GM12878 (cell line): ENCODE measurements at regions not wholly inside any gene's neighbourhood (a gene's known extent, or its start where the extent isn't known, plus 50 kb on each side); places are given as distances from the start of the nearest gene placed in this dataset.

Experiments
- ATAC-seq: fragments of 200-7000 bp; cut with Tn5 transposase; 3 replicates; pipeline ENCODE4 v1.9.1; 2020; ENCODE audit warnings: mild to moderate bottlenecking, moderate library complexity
- BruUV-seq: library from RNA; stranded (reverse); fragments of 400-500 nt; replicated peaks from 2 replicates; lab custom pipeline; 2021; lab: Mats Ljungman, UMichigan
- CTCF ChIA-PET: fragments of 300-600 bp; sonication (Branson Sonifier 250); formaldehyde crosslinking; extraction: SDS; loops from one replicate; lab custom pipeline; 2021; ENCODE audit warnings: inconsistent platforms; lab: Yijun Ruan, JAX
- POLR2A ChIA-PET: fragments of 350-600 bp; formaldehyde crosslinking; extraction: SDS; loops from one replicate; lab custom pipeline; 2021; ENCODE audit warnings: inconsistent platforms; lab: Charles Lee
- RAD21 ChIA-PET: fragments of 300-600 bp; sonication (Branson Sonifier 250); formaldehyde crosslinking; loops from one replicate; lab custom pipeline; 2023; ENCODE audit warnings: antibody characterized with exemption; ENCODE audit not compliant: unreplicated experiment; lab: Charles Lee
- SMC1A ChIA-PET: fragments of 300-600 bp; sonication (Branson Sonifier 250); formaldehyde crosslinking; loops from one replicate; lab custom pipeline; 2023; ENCODE audit not compliant: unreplicated experiment, uncharacterized antibody; lab: Charles Lee
- DNase-seq: peaks from one replicate; pipeline ENCODE4 v3.0.0-alpha.2; 2011; ENCODE audit warnings: low read depth, low spot score
- FAIRE-seq: peaks from 3 replicates; lab custom pipeline; 2011; peaks lifted over from hg19 to GRCh38; lab: Jason Lieb, UNC
- H2AFZ ChIP-seq: 2 replicates; pipeline ENCODE4 v1.6.0; 2011; ENCODE audit warnings: low read depth, low read length, control low read depth; ENCODE audit not compliant: control insufficient read depth
- H3K27ac ChIP-seq: 2 replicates; pipeline ENCODE4 v1.5.1; 2011; ENCODE audit warnings: control low read depth; ENCODE audit not compliant: control insufficient read depth, insufficient read depth
- H3K27me3 ChIP-seq, 2 experiments: replicated peaks in 1 of 2; 2 replicates each; pipeline versions ENCODE4 v1.6.0 to v1.6.1; 2011; ENCODE audit warnings: low read length in 1 of 2; ENCODE audit not compliant: control insufficient read depth in 2 of 2, insufficient read depth in 2 of 2
- H3K36me3 ChIP-seq, 2 experiments: 2 replicates each; pipeline ENCODE4 v1.5.1; 2011; ENCODE audit warnings: low read length in 1 of 2; ENCODE audit not compliant: control insufficient read depth in 2 of 2, insufficient read depth in 2 of 2
- H3K4me1 ChIP-seq: 2 replicates; pipeline ENCODE4 v1.6.1; 2011; ENCODE audit warnings: mild to moderate bottlenecking, low read length, moderate library complexity, mixed read lengths; ENCODE audit not compliant: control insufficient read depth, insufficient read depth
- H3K4me2 ChIP-seq: 2 replicates; pipeline ENCODE4 v1.6.0; 2011; ENCODE audit warnings: control low read depth; ENCODE audit not compliant: control insufficient read depth, insufficient read depth
- H3K4me3 ChIP-seq: fragments of 200-600 bp; sonication (generic); 2 replicates; pipeline ENCODE4 v1.5.1; 2016
- H3K79me2 ChIP-seq: 2 replicates; pipeline ENCODE4 v1.6.0; 2011; ENCODE audit warnings: low read length; ENCODE audit not compliant: control insufficient read depth, insufficient read depth
- H3K9ac ChIP-seq: 2 replicates; pipeline ENCODE4 v1.8.0; 2011; ENCODE audit warnings: low read length, control low read depth, mixed read lengths; ENCODE audit not compliant: control insufficient read depth, insufficient read depth
- H3K9me3 ChIP-seq: replicated peaks from 3 replicates; pipeline ENCODE4 v1.5.1; 2011; ENCODE audit warnings: mild to moderate bottlenecking, low read length; ENCODE audit not compliant: control insufficient read depth, insufficient read depth
- H4K20me1 ChIP-seq: 2 replicates; pipeline ENCODE4 v1.6.0; 2011; ENCODE audit not compliant: control insufficient read depth, insufficient read depth
- ASH2L ChIP-seq: fragments of 300-600, 200-600 bp; sonication (generic); IDR thresholded peaks from 2 replicates; pipeline ENCODE4 v1.6.1; 2017; ENCODE audit warnings: low read depth, mild to moderate bottlenecking, borderline replicate concordance
- CBX3 ChIP-seq: fragments of 200-600 bp; sonication (generic); IDR thresholded peaks from 2 replicates; pipeline ENCODE4 v1.6.1; 2016; ENCODE audit warnings: low read depth, borderline replicate concordance
- CHD2 ChIP-seq: IDR thresholded peaks from 2 replicates; pipeline ENCODE4 v1.6.1; 2011; ENCODE audit warnings: low read depth, low read length, improper control_type of control experiment, borderline replicate concordance
- ESRRA ChIP-seq: IDR thresholded peaks from 2 replicates; pipeline ENCODE4 v1.6.1; 2012; ENCODE audit warnings: mild to moderate bottlenecking, low read length, improper control_type of control experiment
- HCFC1 ChIP-seq: fragments of 150-350 bp; IDR thresholded peaks from 2 replicates; pipeline ENCODE4 v1.6.1; 2014; ENCODE audit warnings: low read length
- KLF5 ChIP-seq: fragments of 450-650 bp; IDR thresholded peaks from 2 replicates; pipeline ENCODE4 v1.6.1; 2014; ENCODE audit warnings: mild to moderate bottlenecking; ENCODE audit not compliant: partially characterized antibody
- MEF2B ChIP-seq: fragments of 450-650 bp; IDR thresholded peaks from 2 replicates; pipeline ENCODE4 v1.6.1; 2018; ENCODE audit warnings: mild to moderate bottlenecking, moderate library complexity; ENCODE audit not compliant: partially characterized antibody, poor library complexity, severe bottlenecking
- RFX5 ChIP-seq: IDR thresholded peaks from 2 replicates; pipeline ENCODE4 v1.6.1; 2011; ENCODE audit warnings: low read depth, low read length, improper control_type of control experiment
- RUNX3 ChIP-seq: IDR thresholded peaks from 2 replicates; pipeline ENCODE4 v1.6.1; 2012; ENCODE audit warnings: low read length, inconsistent platforms
- SP1 ChIP-seq: IDR thresholded peaks from one replicate; pipeline ENCODE4 v1.6.1; 2011; ENCODE audit warnings: low read depth, low read length
- WGBS: methylation state at CpG from one replicate; pipeline ENCODE4 v1.1.6; 2016; ENCODE audit warnings: low lambda C conversion rate; ENCODE audit not compliant: insufficient replicate concordance, insufficient coverage; ENCODE audit errors: missing lambda C conversion rate; 5-methylcytosine and 5-hydroxymethylcytosine counted together
- in situ Hi-C: fragments of 300-500 bp; cut with MboI; formaldehyde crosslinking; loops from 9 replicates; pipeline ENCODE4 v1.14.3; 2018; ENCODE audit warnings: mixed read lengths
- intact Hi-C: fragments of 100-400 bp; cut with micrococcal nuclease; formaldehyde crosslinking; loops from one replicate; pipeline ENCODE4 v1.14.2; 2022; ENCODE audit not compliant: unreplicated experiment
- TF ChIP-seq, protein P1 (sequence below): fragments of 450-650 bp; IDR thresholded peaks from 2 replicates; pipeline ENCODE4 v1.6.1; 2016; ENCODE audit warnings: mild to moderate bottlenecking, moderate library complexity, borderline replicate concordance
- TF ChIP-seq, protein P2 (sequence below): fragments of 150-350 bp; IDR thresholded peaks from 2 replicates; pipeline ENCODE4 v1.6.1; 2014; ENCODE audit warnings: mild to moderate bottlenecking, low read depth, low read length
- TF ChIP-seq, protein P3 (sequence below): fragments of 450-650 bp; IDR thresholded peaks from 2 replicates; pipeline ENCODE4 v1.6.1; 2017; ENCODE audit warnings: mild to moderate bottlenecking, moderate library complexity

DNA sequence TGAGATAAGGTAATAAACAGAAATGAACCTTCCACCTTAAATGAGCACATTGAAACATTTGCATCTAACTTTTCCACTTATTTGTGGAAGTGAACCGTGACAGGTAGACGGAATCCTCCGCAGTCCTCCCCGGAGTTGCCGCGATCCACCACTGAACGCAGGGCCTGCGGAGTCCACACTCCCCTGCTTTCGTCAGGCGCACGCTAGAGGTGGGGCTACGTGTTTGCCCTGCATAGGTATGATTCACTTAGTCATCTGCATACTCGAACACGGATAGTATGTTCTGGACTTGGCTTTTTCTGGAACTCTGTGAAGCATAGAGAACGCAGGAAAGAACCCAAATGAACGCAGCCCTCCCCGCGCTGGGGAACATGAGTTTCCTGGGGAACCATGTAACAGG, 272.8 kb upstream of the IRX4 start:
- BruUV-seq: no TSS peak
- WGBS: 72% methylated on average over 18 of the region's 18 CpGs

More for the DNA sequence above, 272.8 kb upstream of the IRX4 start:
- ChIA-PET SMC1A (interaction anchor here (1.0 kb wide), 1 partner anchor 109 kb away, joined by 4 read pairs; no protein-coding TSS in a partner anchor), POLR2A (no interaction called here), RAD21 (no interaction called here), CTCF (no interaction called here)
- H3K79me2 ChIP-seq: no peaks in the 10 kb centered on the region
- H3K36me3 ChIP-seq: no peaks in the 10 kb centered on the region
- H3K27ac ChIP-seq: no peak overlapping the region
- FAIRE-seq (no peak), DNase-seq (no peak), ATAC-seq (no peak)
- H2AFZ ChIP-seq: no peak overlapping the region
- in situ Hi-C loops: no loop called here
- no peak overlapping the region for H3K4me3 ChIP-seq
- H3K4me1 ChIP-seq: no peaks in the 10 kb centered on the region
- no peak overlapping the region for H3K4me2 ChIP-seq
- no peaks in the 10 kb centered on the region for H3K27me3 ChIP-seq
- TF ChIP-seq ESRRA (no peak), ASH2L (no peak), KLF5 (no peak), CBX3 (no peak), RUNX3 (no peak), SP1 (no peak), RFX5 (no peak), MEF2B (no peak), CHD2 (no peak), HCFC1 (no peak)
- TF ChIP-seq, protein P1, sequence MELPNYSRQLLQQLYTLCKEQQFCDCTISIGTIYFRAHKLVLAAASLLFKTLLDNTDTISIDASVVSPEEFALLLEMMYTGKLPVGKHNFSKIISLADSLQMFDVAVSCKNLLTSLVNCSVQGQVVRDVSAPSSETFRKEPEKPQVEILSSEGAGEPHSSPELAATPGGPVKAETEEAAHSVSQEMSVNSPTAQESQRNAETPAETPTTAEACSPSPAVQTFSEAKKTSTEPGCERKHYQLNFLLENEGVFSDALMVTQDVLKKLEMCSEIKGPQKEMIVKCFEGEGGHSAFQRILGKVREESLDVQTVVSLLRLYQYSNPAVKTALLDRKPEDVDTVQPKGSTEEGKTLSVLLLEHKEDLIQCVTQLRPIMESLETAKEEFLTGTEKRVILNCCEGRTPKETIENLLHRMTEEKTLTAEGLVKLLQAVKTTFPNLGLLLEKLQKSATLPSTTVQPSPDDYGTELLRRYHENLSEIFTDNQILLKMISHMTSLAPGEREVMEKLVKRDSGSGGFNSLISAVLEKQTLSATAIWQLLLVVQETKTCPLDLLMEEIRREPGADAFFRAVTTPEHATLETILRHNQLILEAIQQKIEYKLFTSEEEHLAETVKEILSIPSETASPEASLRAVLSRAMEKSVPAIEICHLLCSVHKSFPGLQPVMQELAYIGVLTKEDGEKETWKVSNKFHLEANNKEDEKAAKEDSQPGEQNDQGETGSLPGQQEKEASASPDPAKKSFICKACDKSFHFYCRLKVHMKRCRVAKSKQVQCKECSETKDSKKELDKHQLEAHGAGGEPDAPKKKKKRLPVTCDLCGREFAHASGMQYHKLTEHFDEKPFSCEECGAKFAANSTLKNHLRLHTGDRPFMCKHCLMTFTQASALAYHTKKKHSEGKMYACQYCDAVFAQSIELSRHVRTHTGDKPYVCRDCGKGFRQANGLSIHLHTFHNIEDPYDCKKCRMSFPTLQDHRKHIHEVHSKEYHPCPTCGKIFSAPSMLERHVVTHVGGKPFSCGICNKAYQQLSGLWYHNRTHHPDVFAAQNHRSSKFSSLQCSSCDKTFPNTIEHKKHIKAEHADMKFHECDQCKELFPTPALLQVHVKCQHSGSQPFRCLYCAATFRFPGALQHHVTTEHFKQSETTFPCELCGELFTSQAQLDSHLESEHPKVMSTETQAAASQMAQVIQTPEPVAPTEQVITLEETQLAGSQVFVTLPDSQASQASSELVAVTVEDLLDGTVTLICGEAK: no peak
- TF ChIP-seq, protein P2, sequence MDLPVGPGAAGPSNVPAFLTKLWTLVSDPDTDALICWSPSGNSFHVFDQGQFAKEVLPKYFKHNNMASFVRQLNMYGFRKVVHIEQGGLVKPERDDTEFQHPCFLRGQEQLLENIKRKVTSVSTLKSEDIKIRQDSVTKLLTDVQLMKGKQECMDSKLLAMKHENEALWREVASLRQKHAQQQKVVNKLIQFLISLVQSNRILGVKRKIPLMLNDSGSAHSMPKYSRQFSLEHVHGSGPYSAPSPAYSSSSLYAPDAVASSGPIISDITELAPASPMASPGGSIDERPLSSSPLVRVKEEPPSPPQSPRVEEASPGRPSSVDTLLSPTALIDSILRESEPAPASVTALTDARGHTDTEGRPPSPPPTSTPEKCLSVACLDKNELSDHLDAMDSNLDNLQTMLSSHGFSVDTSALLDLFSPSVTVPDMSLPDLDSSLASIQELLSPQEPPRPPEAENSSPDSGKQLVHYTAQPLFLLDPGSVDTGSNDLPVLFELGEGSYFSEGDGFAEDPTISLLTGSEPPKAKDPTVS: no peak
- TF ChIP-seq, protein P3, sequence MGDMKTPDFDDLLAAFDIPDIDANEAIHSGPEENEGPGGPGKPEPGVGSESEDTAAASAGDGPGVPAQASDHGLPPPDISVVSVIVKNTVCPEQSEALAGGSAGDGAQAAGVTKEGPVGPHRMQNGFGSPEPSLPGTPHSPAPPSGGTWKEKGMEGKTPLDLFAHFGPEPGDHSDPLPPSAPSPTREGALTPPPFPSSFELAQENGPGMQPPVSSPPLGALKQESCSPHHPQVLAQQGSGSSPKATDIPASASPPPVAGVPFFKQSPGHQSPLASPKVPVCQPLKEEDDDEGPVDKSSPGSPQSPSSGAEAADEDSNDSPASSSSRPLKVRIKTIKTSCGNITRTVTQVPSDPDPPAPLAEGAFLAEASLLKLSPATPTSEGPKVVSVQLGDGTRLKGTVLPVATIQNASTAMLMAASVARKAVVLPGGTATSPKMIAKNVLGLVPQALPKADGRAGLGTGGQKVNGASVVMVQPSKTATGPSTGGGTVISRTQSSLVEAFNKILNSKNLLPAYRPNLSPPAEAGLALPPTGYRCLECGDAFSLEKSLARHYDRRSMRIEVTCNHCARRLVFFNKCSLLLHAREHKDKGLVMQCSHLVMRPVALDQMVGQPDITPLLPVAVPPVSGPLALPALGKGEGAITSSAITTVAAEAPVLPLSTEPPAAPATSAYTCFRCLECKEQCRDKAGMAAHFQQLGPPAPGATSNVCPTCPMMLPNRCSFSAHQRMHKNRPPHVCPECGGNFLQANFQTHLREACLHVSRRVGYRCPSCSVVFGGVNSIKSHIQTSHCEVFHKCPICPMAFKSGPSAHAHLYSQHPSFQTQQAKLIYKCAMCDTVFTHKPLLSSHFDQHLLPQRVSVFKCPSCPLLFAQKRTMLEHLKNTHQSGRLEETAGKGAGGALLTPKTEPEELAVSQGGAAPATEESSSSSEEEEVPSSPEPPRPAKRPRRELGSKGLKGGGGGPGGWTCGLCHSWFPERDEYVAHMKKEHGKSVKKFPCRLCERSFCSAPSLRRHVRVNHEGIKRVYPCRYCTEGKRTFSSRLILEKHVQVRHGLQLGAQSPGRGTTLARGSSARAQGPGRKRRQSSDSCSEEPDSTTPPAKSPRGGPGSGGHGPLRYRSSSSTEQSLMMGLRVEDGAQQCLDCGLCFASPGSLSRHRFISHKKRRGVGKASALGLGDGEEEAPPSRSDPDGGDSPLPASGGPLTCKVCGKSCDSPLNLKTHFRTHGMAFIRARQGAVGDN: no peak
- no peaks in the 10 kb centered on the region for H3K9me3 ChIP-seq
- no peak overlapping the region for H3K9ac ChIP-seq
- intact Hi-C loops: no loop called here
- no peaks in the 10 kb centered on the region for H4K20me1 ChIP-seq
